Chondrocyte (in vitro differentiated cells): ENCODE measurements at regions not wholly inside any gene's neighbourhood (a gene's known extent, or its start where the extent isn't known, plus 50 kb on each side); places are given as distances from the start of the nearest gene placed in this dataset.

Experiments used
- DNase-seq: peaks from one replicate; pipeline ENCODE4 v3.0.0; 2021; ENCODE audit warnings: mixed read lengths, low spot score
- H3K27ac Mint-ChIP-seq: one replicate; pipeline ENCODE4 v1.8.0; 2021; ENCODE audit warnings: mild to moderate bottlenecking, moderate library complexity, mixed read lengths; ENCODE audit not compliant: unreplicated experiment
- H3K27me3 Mint-ChIP-seq: 2 replicates; pipeline ENCODE4 v1.8.0; 2021; ENCODE audit warnings: low read depth, mixed read lengths
- H3K36me3 Mint-ChIP-seq: 2 replicates; pipeline ENCODE4 v1.8.0; 2021; ENCODE audit warnings: low read depth, mixed read lengths
- H3K4me1 Mint-ChIP-seq: 2 replicates; pipeline ENCODE4 v1.8.0; 2021; ENCODE audit warnings: low read depth, mild to moderate bottlenecking, mixed read lengths
- H3K4me3 Mint-ChIP-seq: one replicate; pipeline ENCODE4 v1.8.0; 2021; ENCODE audit warnings: mild to moderate bottlenecking, moderate library complexity, mixed read lengths; ENCODE audit not compliant: unreplicated experiment
- H3K9me3 Mint-ChIP-seq: 2 replicates; pipeline ENCODE4 v1.8.0; 2021; ENCODE audit warnings: low read depth, mixed read lengths
- TF ChIP-seq, protein P1 (sequence below): fragments of 200-600 bp; sonication (generic); IDR thresholded peaks from 2 replicates; pipeline ENCODE4 v1.5.0; 2021; ENCODE audit warnings: antibody characterized with exemption, mild to moderate bottlenecking, moderate library complexity

DNA sequence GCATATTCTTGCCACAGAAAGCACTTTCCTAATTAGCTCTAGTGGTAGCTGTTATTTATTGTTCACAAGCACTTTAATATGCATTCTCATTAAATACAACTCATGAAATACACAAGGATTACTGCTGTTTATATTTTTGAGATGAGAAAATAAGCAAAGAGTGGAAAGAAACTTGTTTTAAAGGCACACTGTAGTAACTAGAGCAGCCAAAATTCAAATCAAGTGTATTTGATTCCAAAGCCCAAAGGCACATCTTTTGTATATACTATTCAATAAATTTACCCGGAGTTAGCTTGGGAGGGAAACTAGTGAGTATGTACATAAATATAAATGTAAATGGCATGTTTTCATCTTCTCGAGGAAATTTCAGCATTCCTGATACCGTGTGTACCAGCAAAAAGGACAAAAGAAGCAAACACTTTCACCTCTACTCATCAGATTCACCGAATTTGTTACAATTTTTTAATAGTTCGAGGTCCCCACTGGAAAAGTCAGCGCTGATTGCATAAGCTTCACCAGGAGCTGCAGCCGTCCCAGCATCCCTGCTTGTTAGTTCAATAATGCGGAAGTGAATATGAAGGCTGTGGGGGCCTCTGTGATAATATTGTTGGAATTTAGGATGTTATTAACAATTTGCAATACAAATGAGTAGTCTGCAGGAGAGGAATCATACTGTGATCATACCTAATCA, 371.6 kb upstream of the MON1B start:
- no peaks in the 10 kb centered on the region for H3K27me3 Mint-ChIP-seq
- H3K4me1 Mint-ChIP-seq: no peaks in the 10 kb centered on the region
- no peaks in the 10 kb centered on the region for H3K9me3 Mint-ChIP-seq
- no peak for DNase-seq
- H3K36me3 Mint-ChIP-seq: no peaks in the 10 kb centered on the region
- no peak overlapping the region for H3K27ac Mint-ChIP-seq
- H3K4me3 Mint-ChIP-seq: no peak overlapping the region
- TF ChIP-seq, protein P1, sequence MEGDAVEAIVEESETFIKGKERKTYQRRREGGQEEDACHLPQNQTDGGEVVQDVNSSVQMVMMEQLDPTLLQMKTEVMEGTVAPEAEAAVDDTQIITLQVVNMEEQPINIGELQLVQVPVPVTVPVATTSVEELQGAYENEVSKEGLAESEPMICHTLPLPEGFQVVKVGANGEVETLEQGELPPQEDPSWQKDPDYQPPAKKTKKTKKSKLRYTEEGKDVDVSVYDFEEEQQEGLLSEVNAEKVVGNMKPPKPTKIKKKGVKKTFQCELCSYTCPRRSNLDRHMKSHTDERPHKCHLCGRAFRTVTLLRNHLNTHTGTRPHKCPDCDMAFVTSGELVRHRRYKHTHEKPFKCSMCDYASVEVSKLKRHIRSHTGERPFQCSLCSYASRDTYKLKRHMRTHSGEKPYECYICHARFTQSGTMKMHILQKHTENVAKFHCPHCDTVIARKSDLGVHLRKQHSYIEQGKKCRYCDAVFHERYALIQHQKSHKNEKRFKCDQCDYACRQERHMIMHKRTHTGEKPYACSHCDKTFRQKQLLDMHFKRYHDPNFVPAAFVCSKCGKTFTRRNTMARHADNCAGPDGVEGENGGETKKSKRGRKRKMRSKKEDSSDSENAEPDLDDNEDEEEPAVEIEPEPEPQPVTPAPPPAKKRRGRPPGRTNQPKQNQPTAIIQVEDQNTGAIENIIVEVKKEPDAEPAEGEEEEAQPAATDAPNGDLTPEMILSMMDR: no peak

DNA sequence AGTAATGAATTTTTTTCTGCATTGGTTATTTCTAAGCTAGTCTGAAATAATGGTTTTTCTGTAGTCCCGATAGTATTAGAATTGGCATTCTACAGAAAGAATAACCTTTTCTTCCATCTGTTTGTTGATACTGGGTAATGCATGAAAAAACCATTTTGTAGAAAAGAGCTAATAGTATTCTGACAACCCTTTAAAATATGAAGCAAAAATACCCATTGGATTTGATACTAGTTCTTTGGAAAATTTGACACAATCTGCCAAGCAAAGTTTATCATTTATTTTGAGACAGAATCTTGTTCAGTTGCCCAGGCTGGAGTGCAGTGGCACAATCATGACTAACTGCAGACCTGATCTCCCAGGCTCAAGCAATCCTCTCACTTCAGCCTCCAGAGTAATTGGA, 366.8 kb upstream of the MON1B start:
- Mint-ChIP-seq H3K4me1 (no peaks in the 10 kb centered on the region), H3K27ac (no peak overlapping the region), H3K27me3 (peaks cover 4% of the 10 kb centered on the region), H3K4me3 (no peak overlapping the region), H3K9me3 (no peaks in the 10 kb centered on the region), H3K36me3 (no peaks in the 10 kb centered on the region)
- no peak for DNase-seq
- TF ChIP-seq, protein P1: no peak

DNA sequence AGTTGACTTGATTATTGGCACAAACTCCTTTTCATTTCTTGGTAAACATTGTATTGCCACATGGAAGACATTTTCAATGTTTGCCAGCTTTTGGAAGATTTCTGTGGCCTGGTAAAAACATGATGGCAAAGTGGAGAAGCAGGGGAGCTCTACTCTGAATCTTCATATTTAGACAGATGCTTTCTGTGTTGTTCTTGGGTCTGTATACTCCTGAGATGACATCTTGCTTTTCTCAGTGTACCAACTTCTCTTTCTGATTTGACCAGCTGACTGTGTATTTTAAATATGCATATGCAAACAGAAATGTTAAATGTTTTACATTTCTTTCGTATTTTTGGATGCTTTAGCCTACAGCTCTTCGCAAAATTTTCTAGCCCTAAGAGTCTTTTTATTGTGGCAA, 366.2 kb upstream of the MON1B start:
- H3K27me3 Mint-ChIP-seq: peaks cover 4% of the 10 kb centered on the region
- no peaks in the 10 kb centered on the region for H3K9me3 Mint-ChIP-seq
- H3K4me1 Mint-ChIP-seq: no peaks in the 10 kb centered on the region
- H3K4me3 Mint-ChIP-seq: no peak overlapping the region
- H3K27ac Mint-ChIP-seq: no peak overlapping the region
- DNase-seq: no peak
- TF ChIP-seq, protein P1: no peak
- H3K36me3 Mint-ChIP-seq: no peaks in the 10 kb centered on the region

DNA sequence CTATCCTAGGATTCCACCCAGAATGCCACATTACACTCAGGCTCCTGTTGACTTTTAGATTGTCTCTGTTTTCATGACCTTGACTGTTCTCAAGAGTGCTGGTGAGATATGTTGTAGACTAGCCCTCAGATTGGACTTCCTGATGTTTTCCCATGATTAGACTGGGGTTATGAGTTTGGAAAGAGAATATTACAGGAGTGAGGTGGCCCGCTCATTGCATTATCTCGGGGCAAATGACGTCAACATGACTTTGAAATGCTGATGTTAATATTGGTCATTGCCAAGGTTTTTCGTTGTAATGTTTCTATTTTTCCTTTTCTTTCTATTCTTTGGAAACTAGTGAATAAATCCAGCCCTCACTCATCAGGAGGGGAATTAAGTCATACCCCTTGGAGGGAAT, 355.7 kb upstream of the MON1B start:
- Mint-ChIP-seq H3K9me3 (peaks cover 14% of the 10 kb centered on the region), H3K27me3 (no peaks in the 10 kb centered on the region), H3K4me1 (no peaks in the 10 kb centered on the region), H3K36me3 (no peaks in the 10 kb centered on the region), H3K4me3 (no peak overlapping the region), H3K27ac (no peak overlapping the region)
- TF ChIP-seq, protein P1: no peak
- no peak for DNase-seq

DNA sequence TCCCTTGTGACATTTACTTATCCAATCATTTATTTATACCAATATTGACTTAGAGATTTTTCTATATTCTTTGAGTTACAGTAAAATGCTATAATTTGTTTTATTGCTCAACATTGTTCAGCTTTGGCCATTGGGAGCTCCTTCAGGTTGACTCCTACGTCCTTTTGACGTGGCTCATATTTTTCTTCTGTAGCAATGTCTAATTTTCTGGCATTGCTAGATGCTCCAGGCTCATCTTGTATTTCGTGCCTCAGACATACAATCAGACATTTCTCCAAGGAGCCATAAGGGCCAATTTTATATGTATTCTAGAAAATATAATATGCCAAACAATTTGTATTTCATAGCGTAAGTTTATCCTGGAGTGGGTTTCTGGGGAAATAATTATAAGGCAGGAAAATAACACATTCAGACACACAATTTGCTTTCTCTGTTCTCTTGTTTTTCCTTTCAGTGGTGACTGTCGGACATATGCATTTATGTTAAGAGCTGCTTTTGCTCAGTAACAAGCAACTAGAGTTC, 355.1 kb upstream of the MON1B start:
- Mint-ChIP-seq H3K4me3 (no peak overlapping the region), H3K27ac (no peak overlapping the region), H3K9me3 (peaks cover 14% of the 10 kb centered on the region), H3K27me3 (no peaks in the 10 kb centered on the region), H3K36me3 (no peaks in the 10 kb centered on the region), H3K4me1 (no peaks in the 10 kb centered on the region)
- TF ChIP-seq, protein P1: no peak
- no peak for DNase-seq
